ENCODE measurements at regions not wholly inside any gene's neighbourhood (a gene's known extent, or its start where the extent isn't known, plus 50 kb on each side); places are given as distances from the start of the nearest gene placed in this dataset.
A peak's percentile ranks its signal among the peaks of the same experiment; 100 is the strongest.

GRCh38 chr9:95670122-95670521 is 153.4 kb upstream of the PTCH1 start:
- no peaks in the 10 kb centered on the region for H3K36me3 ChIP-seq (ENCODE audit: control insufficient read depth, insufficient read depth, low read length)
- no peak overlapping the region for H3K4me3 ChIP-seq (ENCODE audit: low read depth, low read length)
- 0 out of 2 replicates have a peak, but pooled peaks cover 2% of the 10 kb centered on the region for H3K27me3 ChIP-seq (ENCODE audit: control insufficient read depth, insufficient read depth, low read length)
- peaks cover 28% of the 10 kb centered on the region for H3K4me1 ChIP-seq (ENCODE audit: control insufficient read depth, insufficient read depth, low read length)
- no peak overlapping the region for H3K27ac ChIP-seq (ENCODE audit: low read depth, low read length)
- no peak overlapping the region for H3K9ac ChIP-seq (ENCODE audit: low read depth, low read length)
- H3K9me3 ChIP-seq (ENCODE audit: control insufficient read depth, insufficient read depth, low read length) = no peaks in the 10 kb centered on the region

- peaks cover 28% of the 10 kb centered on the region for H3K4me1 ChIP-seq (ENCODE audit: control insufficient read depth, insufficient read depth, low read length)
Observed at GRCh38 chr9:95669253-95669652, 152.5 kb upstream of the PTCH1 start.

GRCh38 chr9:95667789-95668188 is 151.0 kb upstream of the PTCH1 start:
- peaks cover 28% of the 10 kb centered on the region for H3K4me1 ChIP-seq (ENCODE audit: control insufficient read depth, insufficient read depth, low read length)
- H3K27me3 ChIP-seq (ENCODE audit: control insufficient read depth, insufficient read depth, low read length) = 0 out of 2 replicates have a peak, but pooled peaks cover 2% of the 10 kb centered on the region

More at GRCh38 chr9:95669253-95669652, 152.5 kb upstream of the PTCH1 start:
- Histone ChIP-seq H3K36me3 (ENCODE audit: control insufficient read depth, insufficient read depth, low read length) (no peaks in the 10 kb centered on the region), H3K9me3 (ENCODE audit: control insufficient read depth, insufficient read depth, low read length) (no peaks in the 10 kb centered on the region), H3K4me3 (ENCODE audit: low read depth, low read length) (no peak overlapping the region), H3K27ac (ENCODE audit: low read depth, low read length) (no peak overlapping the region), H3K9ac (ENCODE audit: low read depth, low read length) (no peak overlapping the region), H3K27me3 (ENCODE audit: control insufficient read depth, insufficient read depth, low read length) (0 out of 2 replicates have a peak, but pooled peaks cover 2% of the 10 kb centered on the region)

GRCh38 chr9:95666785-95667155 is 150.0 kb upstream of the PTCH1 start:
- H3K4me3 ChIP-seq (ENCODE audit: low read depth, low read length) = no peak overlapping the region

More at GRCh38 chr9:95667789-95668188, 151.0 kb upstream of the PTCH1 start:
- no peak overlapping the region for H3K4me3 ChIP-seq (ENCODE audit: low read depth, low read length)
- H3K9ac ChIP-seq (ENCODE audit: low read depth, low read length) = no peak overlapping the region
- no peaks in the 10 kb centered on the region for H3K9me3 ChIP-seq (ENCODE audit: control insufficient read depth, insufficient read depth, low read length)
- H3K36me3 ChIP-seq (ENCODE audit: control insufficient read depth, insufficient read depth, low read length) = no peaks in the 10 kb centered on the region
- no peak overlapping the region for H3K27ac ChIP-seq (ENCODE audit: low read depth, low read length)

GRCh38 chr9:95666096-95666784 is 149.5 kb upstream of the PTCH1 start:
- H3K27ac ChIP-seq (ENCODE audit: low read depth, low read length) = peak overlapping the region; percentile 17
- no peak overlapping the region for H3K9ac ChIP-seq (ENCODE audit: low read depth, low read length)
- no peaks in the 10 kb centered on the region for H3K9me3 ChIP-seq (ENCODE audit: control insufficient read depth, insufficient read depth, low read length)
- H3K27me3 ChIP-seq (ENCODE audit: control insufficient read depth, insufficient read depth, low read length) = 0 out of 2 replicates have a peak, but pooled peaks cover 2% of the 10 kb centered on the region
- H3K4me1 ChIP-seq (ENCODE audit: control insufficient read depth, insufficient read depth, low read length) = peaks cover 28% of the 10 kb centered on the region
- H3K4me3 ChIP-seq (ENCODE audit: low read depth, low read length) = no peak overlapping the region
- no peaks in the 10 kb centered on the region for H3K36me3 ChIP-seq (ENCODE audit: control insufficient read depth, insufficient read depth, low read length)

More at GRCh38 chr9:95666785-95667155, 150.0 kb upstream of the PTCH1 start:
- Histone ChIP-seq H3K9ac (ENCODE audit: low read depth, low read length) (no peak overlapping the region), H3K4me1 (ENCODE audit: control insufficient read depth, insufficient read depth, low read length) (peaks cover 28% of the 10 kb centered on the region), H3K36me3 (ENCODE audit: control insufficient read depth, insufficient read depth, low read length) (no peaks in the 10 kb centered on the region), H3K27me3 (ENCODE audit: control insufficient read depth, insufficient read depth, low read length) (0 out of 2 replicates have a peak, but pooled peaks cover 2% of the 10 kb centered on the region), H3K9me3 (ENCODE audit: control insufficient read depth, insufficient read depth, low read length) (no peaks in the 10 kb centered on the region), H3K27ac (ENCODE audit: low read depth, low read length) (peak overlapping the region; percentile 17)

- H3K4me1 ChIP-seq (ENCODE audit: control insufficient read depth, insufficient read depth, low read length) = peaks cover 4% of the 10 kb centered on the region
- H3K27me3 ChIP-seq (ENCODE audit: control insufficient read depth, insufficient read depth, low read length) = no peaks in the 10 kb centered on the region
- H3K36me3 ChIP-seq (ENCODE audit: control insufficient read depth, insufficient read depth, low read length) = no peaks in the 10 kb centered on the region
- no peak overlapping the region for H3K27ac ChIP-seq (ENCODE audit: low read depth, low read length)
- H3K9me3 ChIP-seq (ENCODE audit: control insufficient read depth, insufficient read depth, low read length) = no peaks in the 10 kb centered on the region
- no peak overlapping the region for H3K9ac ChIP-seq (ENCODE audit: low read depth, low read length)
- H3K4me3 ChIP-seq (ENCODE audit: low read depth, low read length) = no peak overlapping the region
Observed at GRCh38 chr9:95653246-95653645, 136.5 kb upstream of the PTCH1 start.

- no peak overlapping the region for H3K9ac ChIP-seq (ENCODE audit: low read depth, low read length)
- peaks cover 7% of the 10 kb centered on the region for H3K4me1 ChIP-seq (ENCODE audit: control insufficient read depth, insufficient read depth, low read length)
- H3K36me3 ChIP-seq (ENCODE audit: control insufficient read depth, insufficient read depth, low read length) = no peaks in the 10 kb centered on the region
- no peak overlapping the region for H3K27ac ChIP-seq (ENCODE audit: low read depth, low read length)
- no peaks in the 10 kb centered on the region for H3K9me3 ChIP-seq (ENCODE audit: control insufficient read depth, insufficient read depth, low read length)
- no peak overlapping the region for H3K4me3 ChIP-seq (ENCODE audit: low read depth, low read length)
- H3K27me3 ChIP-seq (ENCODE audit: control insufficient read depth, insufficient read depth, low read length) = no peaks in the 10 kb centered on the region
Observed at GRCh38 chr9:95650720-95651119, 133.9 kb upstream of the PTCH1 start.

GRCh38 chr9:95649801-95650213 is 133.0 kb upstream of the PTCH1 start:
- no peak overlapping the region for H3K27ac ChIP-seq (ENCODE audit: low read depth, low read length)
- no peak overlapping the region for H3K4me3 ChIP-seq (ENCODE audit: low read depth, low read length)
- H3K9me3 ChIP-seq (ENCODE audit: control insufficient read depth, insufficient read depth, low read length) = no peaks in the 10 kb centered on the region
- H3K36me3 ChIP-seq (ENCODE audit: control insufficient read depth, insufficient read depth, low read length) = no peaks in the 10 kb centered on the region
- H3K27me3 ChIP-seq (ENCODE audit: control insufficient read depth, insufficient read depth, low read length) = no peaks in the 10 kb centered on the region
- H3K4me1 ChIP-seq (ENCODE audit: control insufficient read depth, insufficient read depth, low read length) = peaks cover 7% of the 10 kb centered on the region
- no peak overlapping the region for H3K9ac ChIP-seq (ENCODE audit: low read depth, low read length)

- Histone ChIP-seq H3K9me3 (ENCODE audit: control insufficient read depth, insufficient read depth, low read length) (no peaks in the 10 kb centered on the region), H3K36me3 (ENCODE audit: control insufficient read depth, insufficient read depth, low read length) (no peaks in the 10 kb centered on the region), H3K27ac (ENCODE audit: low read depth, low read length) (no peak overlapping the region), H3K9ac (ENCODE audit: low read depth, low read length) (no peak overlapping the region), H3K4me3 (ENCODE audit: low read depth, low read length) (no peak overlapping the region), H3K4me1 (ENCODE audit: control insufficient read depth, insufficient read depth, low read length) (peaks cover 7% of the 10 kb centered on the region), H3K27me3 (ENCODE audit: control insufficient read depth, insufficient read depth, low read length) (no peaks in the 10 kb centered on the region)
Observed at GRCh38 chr9:95648225-95648624, 131.5 kb upstream of the PTCH1 start.

- Histone ChIP-seq H3K36me3 (ENCODE audit: control insufficient read depth, insufficient read depth, low read length) (no peaks in the 10 kb centered on the region), H3K27ac (ENCODE audit: low read depth, low read length) (no peak overlapping the region), H3K4me1 (ENCODE audit: control insufficient read depth, insufficient read depth, low read length) (peaks cover 7% of the 10 kb centered on the region), H3K9ac (ENCODE audit: low read depth, low read length) (no peak overlapping the region), H3K9me3 (ENCODE audit: control insufficient read depth, insufficient read depth, low read length) (no peaks in the 10 kb centered on the region), H3K27me3 (ENCODE audit: control insufficient read depth, insufficient read depth, low read length) (no peaks in the 10 kb centered on the region), H3K4me3 (ENCODE audit: low read depth, low read length) (no peak overlapping the region)
Observed at GRCh38 chr9:95645992-95646391, 129.2 kb upstream of the PTCH1 start.

GRCh38 chr9:95645579-95645978 is 128.8 kb upstream of the PTCH1 start:
- Histone ChIP-seq H3K27ac (ENCODE audit: low read depth, low read length) (no peak overlapping the region), H3K9ac (ENCODE audit: low read depth, low read length) (no peak overlapping the region), H3K36me3 (ENCODE audit: control insufficient read depth, insufficient read depth, low read length) (no peaks in the 10 kb centered on the region), H3K27me3 (ENCODE audit: control insufficient read depth, insufficient read depth, low read length) (no peaks in the 10 kb centered on the region), H3K9me3 (ENCODE audit: control insufficient read depth, insufficient read depth, low read length) (no peaks in the 10 kb centered on the region), H3K4me1 (ENCODE audit: control insufficient read depth, insufficient read depth, low read length) (peaks cover 7% of the 10 kb centered on the region), H3K4me3 (ENCODE audit: low read depth, low read length) (no peak overlapping the region)

Measured in HUES48 (cell line).